H1 (cell line): ENCODE measurements at regions not wholly inside any gene's neighbourhood (a gene's known extent, or its start where the extent isn't known, plus 50 kb on each side); places are given as distances from the start of the nearest gene placed in this dataset.

Source experiments
- ATF2 ChIP-seq: IDR thresholded peaks from 2 replicates; pipeline ENCODE4 v1.6.1; 2012; ENCODE audit warnings: low read length, inconsistent platforms
- CHD7 ChIP-seq: fragments of 300-600 bp; sonication (generic); IDR thresholded peaks from 2 replicates; pipeline ENCODE4 v1.7.1; 2012; ENCODE audit warnings: low read length, moderate library complexity, mild to moderate bottlenecking, inconsistent platforms; ENCODE audit not compliant: insufficient replicate concordance
- E2F6 ChIP-seq: IDR thresholded peaks from 2 replicates; pipeline ENCODE4 v1.6.1; 2012; ENCODE audit warnings: inconsistent platforms
- EP300 ChIP-seq, 2 experiments: IDR thresholded peaks; 1 replicate in 1 of 2; 2 replicates in 1 of 2; pipeline ENCODE4 v1.6.1; 2011 to 2012; ENCODE audit warnings: low read depth in 2 of 2, low read length in 2 of 2, mild to moderate bottlenecking in 2 of 2, borderline replicate concordance in 1 of 2, inconsistent platforms in 1 of 2, moderate library complexity in 1 of 2
- FOSL1 ChIP-seq: IDR thresholded peaks from 2 replicates; pipeline ENCODE4 v1.6.1; 2011; ENCODE audit warnings: mild to moderate bottlenecking, low read depth, low read length, moderate library complexity; ENCODE audit not compliant: insufficient read depth
- SUZ12 ChIP-seq: fragments of 200-600 bp; sonication (generic); IDR thresholded peaks from 2 replicates; pipeline ENCODE4 v1.6.1; 2012; ENCODE audit warnings: mild to moderate bottlenecking, inconsistent platforms, low read length, moderate library complexity, mixed read lengths

- TF ChIP-seq ATF2 (no peak), CHD7 (no peak), SUZ12 (no peak), E2F6 (no peak), EP300 (IDR thresholded peaks at IDR 0.05; ENCODE audit: borderline replicate concordance in 1 of 2, low read depth in 2 of 2, low read length in 2 of 2) (no peak), FOSL1 (no peak)
These were observed 154.0 kb upstream of the FOXK1 start (continued) for GRCh38 chr7:4527988-4528636.
